ENCODE measurements at regions not wholly inside any gene's neighbourhood (a gene's known extent, or its start where the extent isn't known, plus 50 kb on each side); places are given as distances from the start of the nearest gene placed in this dataset.
"Not testable (repeated sequence)": the region's sequence is repeated elsewhere in the genome, so short reads cannot be mapped to it uniquely, and the experiment has no call there.

DNA sequence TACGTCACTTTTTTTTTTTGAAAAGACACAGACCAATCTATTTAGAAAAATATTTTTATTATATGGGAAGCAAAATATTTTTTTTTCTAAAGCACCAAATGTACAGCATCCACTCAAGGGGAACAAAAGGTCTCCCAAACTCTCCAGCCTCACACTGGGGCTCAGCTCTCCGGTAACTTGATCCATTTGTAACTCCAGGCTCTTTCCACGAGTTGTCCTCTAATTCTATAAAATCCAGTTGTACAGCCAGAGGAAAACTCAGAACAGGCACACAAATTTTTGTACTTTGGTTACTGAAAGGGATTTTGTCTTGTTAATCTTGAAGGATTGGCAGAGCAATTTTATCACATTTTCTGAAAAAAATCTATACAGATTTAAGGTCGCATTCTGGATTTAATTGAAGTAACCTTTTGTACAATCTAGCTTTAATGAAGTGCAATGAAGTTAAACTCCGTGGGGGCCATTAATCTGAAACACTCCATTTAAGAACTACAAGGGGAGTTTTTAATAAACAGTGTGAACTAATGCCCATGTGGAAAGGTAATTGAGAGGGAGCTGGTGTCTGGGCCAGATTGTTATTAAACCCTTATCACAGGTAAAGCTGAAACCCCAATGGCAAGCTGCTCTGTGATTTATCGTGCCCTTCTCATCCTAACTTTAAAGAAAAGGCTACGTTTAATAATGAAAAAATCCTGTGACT lies 161.2 kb upstream of the FRG1 start:
- no peak for DNase-seq (ENCODE audit: low read depth, low spot score)
- in situ Hi-C loops (cut with HindIII; ENCODE audit: low pct_unique_long_range_greater_than_20kb, low sequenced_read_pairs), result no loop called here

DNA sequence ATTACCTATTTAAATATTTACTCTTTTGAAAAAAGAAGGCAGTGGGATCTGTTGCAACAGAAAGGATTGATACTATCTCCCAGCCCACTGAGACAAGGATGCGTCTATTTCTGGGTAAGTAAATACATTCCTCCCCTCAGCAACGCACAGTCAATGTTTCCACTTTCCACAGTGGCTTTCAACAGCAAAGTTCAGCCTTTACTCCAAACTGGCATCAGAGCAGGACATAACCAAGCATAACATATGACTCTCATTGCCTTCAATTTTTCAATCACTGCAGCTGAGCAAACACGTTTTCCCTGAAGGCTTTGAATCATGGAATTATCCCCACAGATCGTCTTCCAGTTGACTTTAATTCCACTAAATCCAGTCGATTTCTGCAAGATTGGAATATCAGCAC lies 160.3 kb upstream of the FRG1 start:
- in situ Hi-C loops (cut with HindIII; ENCODE audit: low pct_unique_long_range_greater_than_20kb, low sequenced_read_pairs), result no loop called here
- no peak for DNase-seq (ENCODE audit: low read depth, low spot score)

DNA sequence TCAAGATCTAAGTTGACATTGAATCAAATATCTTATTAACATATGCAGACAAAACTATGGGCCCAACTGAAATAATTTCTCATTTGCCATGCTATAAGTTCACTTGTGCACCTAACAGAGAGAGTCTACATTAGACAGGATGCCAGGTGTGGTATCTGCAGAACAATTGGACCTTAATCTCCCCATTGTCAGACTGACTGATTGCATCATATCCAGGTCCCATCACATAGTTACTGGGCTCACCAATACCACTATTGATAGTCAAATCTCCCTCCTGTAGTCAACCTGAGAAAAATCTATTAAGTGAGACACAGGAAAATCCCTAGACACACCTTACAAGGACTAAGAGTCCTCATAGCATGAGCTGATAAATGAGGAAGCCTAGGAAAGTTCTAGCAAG lies 156.0 kb upstream of the FRG1 start:
- in situ Hi-C loops (cut with HindIII; ENCODE audit: low pct_unique_long_range_greater_than_20kb, low sequenced_read_pairs), result no loop called here
- no peak for DNase-seq (ENCODE audit: low read depth, low spot score)

DNA sequence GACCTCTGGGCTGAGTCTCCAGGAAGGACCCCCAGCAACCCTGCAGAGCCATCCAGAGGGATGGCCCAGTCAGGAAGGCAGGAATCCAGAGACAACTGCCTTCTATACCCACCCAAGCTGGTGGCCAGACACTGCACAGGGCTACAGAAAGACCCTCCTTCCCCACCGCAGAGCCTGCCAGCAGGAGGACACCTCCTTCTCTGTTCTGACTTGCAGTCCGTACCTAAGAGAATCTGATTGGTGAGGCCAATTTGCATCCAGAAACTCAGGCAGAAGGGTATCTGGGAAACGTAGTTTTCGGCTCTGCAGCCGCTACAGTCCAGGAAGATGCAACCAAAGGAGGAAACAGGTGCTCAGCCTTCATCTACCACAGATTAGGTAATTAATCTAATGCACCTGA lies 155.4 kb upstream of the FRG1 start:
- in situ Hi-C loops (cut with HindIII; ENCODE audit: low pct_unique_long_range_greater_than_20kb, low sequenced_read_pairs), result no loop called here
- DNase-seq (ENCODE audit: low read depth, low spot score), result no peak

DNA sequence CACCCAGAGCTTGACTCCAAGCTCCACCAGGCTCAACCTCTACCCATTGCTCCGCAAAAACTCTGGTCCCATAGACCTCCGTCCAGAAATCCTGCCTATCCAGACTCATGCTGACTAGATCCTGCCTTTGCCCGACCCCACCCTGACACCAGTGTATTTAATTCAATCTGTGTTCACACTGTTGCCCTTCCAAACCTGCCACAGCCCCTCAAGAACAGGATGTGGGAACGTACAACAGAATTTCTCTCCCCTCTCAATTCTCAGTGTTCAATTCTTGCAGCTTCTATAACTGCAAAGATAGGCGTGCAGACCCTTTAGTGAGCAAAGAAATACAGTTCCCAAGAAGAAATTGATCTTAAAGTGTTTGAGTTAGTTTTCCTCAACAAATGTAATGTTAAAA lies 154.2 kb upstream of the FRG1 start:
- in situ Hi-C loops (cut with HindIII; ENCODE audit: low pct_unique_long_range_greater_than_20kb, low sequenced_read_pairs), result no loop called here
- no peak for DNase-seq (ENCODE audit: low read depth, low spot score)

DNA sequence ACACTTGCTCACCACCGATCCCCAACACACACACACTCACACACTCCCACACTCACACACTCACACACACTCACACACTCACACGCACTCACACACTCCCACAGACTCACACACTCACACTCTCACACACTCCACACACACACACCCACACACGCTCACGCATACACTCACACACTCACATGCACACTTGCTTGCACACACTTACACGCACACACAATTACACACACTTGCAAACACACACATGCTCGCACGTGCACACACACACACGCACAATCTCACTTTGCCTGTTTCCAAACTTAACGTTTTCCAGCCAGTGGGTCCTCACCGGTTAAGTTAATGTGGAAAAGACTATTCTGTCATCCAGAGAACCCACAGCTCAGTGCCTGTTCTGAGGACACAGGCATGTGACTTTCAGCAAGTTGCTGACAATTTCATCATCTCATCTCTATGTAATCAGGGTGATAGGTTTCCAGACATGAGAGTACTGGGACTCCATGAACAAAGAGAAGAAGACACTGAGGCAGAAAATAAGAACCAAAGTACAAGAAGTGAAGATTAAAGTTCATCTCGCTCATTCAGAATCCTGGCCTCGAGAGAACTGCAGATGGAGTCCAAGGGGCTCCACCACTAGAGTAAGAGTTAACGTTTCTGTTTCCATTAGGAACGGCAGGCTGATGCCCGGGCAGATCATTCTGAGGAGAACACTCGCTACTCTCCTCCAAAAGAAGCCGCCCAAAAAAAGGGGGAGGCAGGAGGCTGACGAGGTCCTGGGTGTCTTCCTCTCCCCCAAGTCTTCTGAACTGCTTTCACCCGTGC lies 153.2 kb upstream of the FRG1 start:
- DNase-seq (ENCODE audit: low read depth, low spot score), result no peak
- in situ Hi-C loops (cut with HindIII; ENCODE audit: low pct_unique_long_range_greater_than_20kb, low sequenced_read_pairs), result no loop called here

DNA sequence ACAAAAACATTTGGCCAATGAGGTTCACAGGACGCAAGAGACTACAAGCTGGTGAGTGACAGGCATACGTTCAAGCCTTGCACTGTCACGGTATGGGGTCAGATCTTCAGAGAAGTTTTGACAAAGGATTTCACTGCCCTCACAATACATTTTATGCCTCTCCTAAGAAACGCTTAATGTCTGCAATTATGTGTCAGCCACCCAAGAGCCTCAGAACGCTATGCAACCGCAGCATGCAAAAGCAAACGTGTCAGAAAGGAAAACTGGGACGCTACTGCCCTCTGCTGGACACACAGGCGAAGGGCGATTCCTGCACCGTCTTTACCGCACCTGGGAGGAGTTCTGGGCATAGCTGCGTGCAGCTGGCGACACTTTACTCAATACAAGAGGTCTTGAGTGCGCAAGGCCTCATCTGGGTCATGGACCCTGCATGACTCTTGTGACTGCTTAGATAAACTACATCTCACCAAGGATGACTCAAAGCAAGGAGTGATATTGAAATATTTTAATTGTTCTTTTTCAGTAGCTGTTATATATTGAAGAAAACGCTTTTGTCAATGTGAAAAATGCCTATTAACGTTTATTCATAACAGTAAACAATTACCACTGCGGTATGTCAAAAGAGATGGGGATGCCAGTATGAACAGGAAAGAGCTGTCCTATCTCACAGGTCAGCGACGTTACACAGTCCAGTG lies 147.6 kb upstream of the FRG1 start:
- DNase-seq (ENCODE audit: low read depth, low spot score), result peak; percentile 86
- in situ Hi-C loops (cut with HindIII; ENCODE audit: low pct_unique_long_range_greater_than_20kb, low sequenced_read_pairs), result no loop called here

DNA sequence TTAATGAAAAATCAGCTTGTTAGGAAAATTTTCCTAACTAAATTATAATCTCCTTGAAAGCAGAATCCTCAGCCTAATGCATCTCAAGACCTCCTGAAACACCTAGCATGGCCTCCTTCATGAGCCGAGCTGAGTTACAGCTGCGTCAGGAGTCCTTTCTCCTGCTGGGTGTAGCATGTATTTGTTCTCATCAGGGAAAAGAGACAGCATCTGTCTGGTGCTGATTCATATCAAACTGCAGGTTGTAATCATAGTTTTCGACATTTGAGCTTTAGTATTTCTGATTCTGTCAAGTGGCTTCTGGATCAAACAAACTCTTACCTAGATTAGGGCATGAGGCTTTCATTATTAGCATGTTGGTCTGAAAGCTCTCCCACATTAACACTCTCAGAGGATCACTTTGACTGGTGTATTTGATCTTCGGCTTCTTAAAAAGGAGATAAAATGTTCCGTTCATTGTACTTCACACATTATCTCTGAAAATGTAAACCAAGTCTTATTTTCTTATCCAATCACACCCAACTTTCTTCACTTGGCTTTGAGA lies 140.1 kb upstream of the FRG1 start:
- in situ Hi-C loops (cut with HindIII; ENCODE audit: low pct_unique_long_range_greater_than_20kb, low sequenced_read_pairs), result no loop called here

DNA sequence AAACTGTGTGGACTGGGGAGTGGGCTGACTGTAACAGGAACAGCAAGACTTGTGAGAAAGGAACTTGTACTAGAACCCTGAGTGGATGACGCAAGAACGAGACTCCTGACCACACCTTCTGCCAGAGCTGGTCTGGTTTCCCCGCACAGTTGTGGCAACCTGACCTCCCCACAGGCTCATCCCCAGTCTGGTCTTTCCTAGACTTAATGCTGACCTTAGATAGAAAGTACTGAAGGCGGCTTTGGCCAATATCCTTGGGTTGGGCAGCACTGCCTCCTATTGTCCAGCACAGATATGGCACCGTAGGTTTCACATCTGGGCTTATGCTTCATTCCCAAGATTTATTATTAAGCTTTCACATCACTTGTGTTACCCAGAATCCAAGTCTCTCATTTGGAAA lies 137.8 kb upstream of the FRG1 start:
- peak; percentile 65 for DNase-seq (ENCODE audit: low read depth, low spot score)
- in situ Hi-C loops (cut with HindIII; ENCODE audit: low pct_unique_long_range_greater_than_20kb, low sequenced_read_pairs), result no loop called here

More for the DNA sequence above, 140.1 kb upstream of the FRG1 start:
- no peak for DNase-seq (ENCODE audit: low read depth, low spot score)

DNA sequence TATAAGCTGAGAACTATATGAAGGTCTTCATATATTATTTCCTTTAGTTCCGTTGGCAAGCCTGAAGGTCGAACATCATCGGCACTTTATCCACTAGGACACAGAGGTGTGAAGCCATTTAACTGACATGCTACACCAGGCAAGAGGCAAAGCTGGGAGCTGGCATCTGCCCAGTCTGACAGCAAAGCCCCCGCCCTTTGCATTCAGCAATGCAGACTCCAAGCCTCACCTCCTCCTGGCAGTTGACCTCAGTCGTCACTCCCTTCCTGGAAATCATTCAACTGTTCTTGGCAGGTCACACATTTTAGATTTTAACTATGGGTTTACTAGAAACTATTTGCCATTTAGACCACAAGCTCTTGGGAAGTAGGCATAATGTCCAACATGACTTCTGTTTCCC lies 135.8 kb upstream of the FRG1 start:
- DNase-seq (ENCODE audit: low read depth, low spot score), result no peak
- in situ Hi-C loops (cut with HindIII; ENCODE audit: low pct_unique_long_range_greater_than_20kb, low sequenced_read_pairs), result no loop called here

DNA sequence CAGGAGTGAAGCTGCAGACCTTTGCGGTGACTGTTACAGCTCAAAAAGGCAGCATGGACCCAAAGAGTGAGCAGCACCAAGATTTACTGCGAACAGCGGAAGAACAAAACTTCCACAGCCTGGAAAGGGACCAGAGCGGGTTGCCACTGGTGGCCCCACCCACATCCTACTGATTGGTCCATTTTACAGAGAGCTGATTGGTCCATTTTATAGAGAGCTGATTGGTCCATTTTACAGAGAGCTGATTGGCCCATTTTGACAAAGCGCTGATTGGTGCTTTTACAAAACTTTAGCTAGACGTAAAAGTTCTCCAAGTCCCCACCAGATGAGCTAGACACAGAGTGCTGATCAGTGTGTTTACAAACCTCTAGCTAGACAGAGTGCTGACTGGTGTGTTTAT lies 134.2 kb upstream of the FRG1 start:
- in situ Hi-C loops (cut with HindIII; ENCODE audit: low pct_unique_long_range_greater_than_20kb, low sequenced_read_pairs), result no loop called here

DNA sequence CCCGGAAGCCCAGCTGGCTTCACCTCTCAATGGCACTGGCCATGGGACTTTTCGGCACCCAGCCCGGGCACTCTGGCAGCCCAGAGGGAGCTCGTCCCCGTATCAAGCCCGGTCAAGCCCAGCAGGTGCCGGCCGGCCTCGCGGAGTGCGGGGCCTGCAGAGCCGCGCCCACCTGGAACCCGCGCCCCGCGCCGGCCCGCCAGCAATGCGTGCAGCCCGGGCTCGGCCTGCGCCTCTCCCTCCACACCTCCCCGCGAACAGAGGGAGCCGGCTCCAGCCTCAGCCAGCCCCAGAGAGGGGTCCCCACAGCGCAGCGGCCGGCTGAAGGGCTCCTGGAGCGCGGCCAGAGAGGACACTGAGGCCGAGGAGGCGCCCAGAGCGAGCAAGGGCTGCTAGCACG lies 133.6 kb upstream of the FRG1 start:
- DNase-seq (ENCODE audit: low read depth, low spot score), result no peak

More for the DNA sequence above, 134.2 kb upstream of the FRG1 start:
- DNase-seq (ENCODE audit: low read depth, low spot score), result no peak

DNA sequence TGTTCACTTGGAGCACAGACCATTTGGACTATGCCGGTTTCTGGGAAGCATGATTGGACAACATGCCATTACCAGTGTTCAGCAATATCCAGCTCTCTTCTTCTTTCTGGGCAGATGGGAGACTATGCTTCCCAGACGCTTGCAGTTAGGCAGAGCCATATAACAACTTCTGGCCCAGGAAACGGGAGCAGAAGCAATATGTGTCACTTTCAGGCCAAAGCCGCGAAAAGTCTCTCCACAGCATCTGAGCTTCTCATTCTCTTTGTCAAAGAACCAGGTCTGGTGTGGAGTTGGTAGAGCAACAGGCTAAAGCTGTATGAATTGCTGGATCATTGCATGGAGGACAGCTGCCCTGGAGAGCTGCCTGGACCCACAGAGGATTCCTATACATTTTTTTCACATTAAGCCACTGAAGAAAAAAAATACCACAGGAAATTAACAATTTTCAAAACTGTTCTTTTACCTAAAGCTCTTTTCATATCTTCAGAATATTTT lies 131.4 kb upstream of the FRG1 start:
- in situ Hi-C loops (cut with HindIII; ENCODE audit: low pct_unique_long_range_greater_than_20kb, low sequenced_read_pairs), result no loop called here
- DNase-seq (ENCODE audit: low read depth, low spot score), result no peak

More for the DNA sequence above, 133.6 kb upstream of the FRG1 start:
- in situ Hi-C loops (cut with HindIII; ENCODE audit: low pct_unique_long_range_greater_than_20kb, low sequenced_read_pairs), result no loop called here

DNA sequence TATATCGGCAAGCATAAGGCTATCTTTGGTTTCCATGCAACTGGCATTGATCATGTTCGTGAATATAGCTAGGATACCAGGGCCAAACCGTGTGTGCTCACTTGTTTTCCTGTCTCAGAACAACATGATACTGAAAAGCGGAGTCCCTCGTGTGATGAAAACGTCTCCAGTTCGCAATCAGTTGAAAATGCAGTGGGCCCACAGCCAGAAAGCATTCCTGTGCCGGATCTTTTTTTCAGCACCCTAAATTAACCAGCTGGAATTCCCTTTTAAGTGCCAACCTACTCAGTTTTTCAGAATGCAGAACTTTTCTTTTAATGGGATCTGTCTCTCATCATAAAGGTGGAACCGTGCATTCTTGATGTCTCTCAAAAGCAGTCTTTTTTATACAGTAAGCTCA lies 130.8 kb upstream of the FRG1 start:
- in situ Hi-C loops (cut with HindIII; ENCODE audit: low pct_unique_long_range_greater_than_20kb, low sequenced_read_pairs), result no loop called here
- DNase-seq (ENCODE audit: low read depth, low spot score), result no peak

DNA sequence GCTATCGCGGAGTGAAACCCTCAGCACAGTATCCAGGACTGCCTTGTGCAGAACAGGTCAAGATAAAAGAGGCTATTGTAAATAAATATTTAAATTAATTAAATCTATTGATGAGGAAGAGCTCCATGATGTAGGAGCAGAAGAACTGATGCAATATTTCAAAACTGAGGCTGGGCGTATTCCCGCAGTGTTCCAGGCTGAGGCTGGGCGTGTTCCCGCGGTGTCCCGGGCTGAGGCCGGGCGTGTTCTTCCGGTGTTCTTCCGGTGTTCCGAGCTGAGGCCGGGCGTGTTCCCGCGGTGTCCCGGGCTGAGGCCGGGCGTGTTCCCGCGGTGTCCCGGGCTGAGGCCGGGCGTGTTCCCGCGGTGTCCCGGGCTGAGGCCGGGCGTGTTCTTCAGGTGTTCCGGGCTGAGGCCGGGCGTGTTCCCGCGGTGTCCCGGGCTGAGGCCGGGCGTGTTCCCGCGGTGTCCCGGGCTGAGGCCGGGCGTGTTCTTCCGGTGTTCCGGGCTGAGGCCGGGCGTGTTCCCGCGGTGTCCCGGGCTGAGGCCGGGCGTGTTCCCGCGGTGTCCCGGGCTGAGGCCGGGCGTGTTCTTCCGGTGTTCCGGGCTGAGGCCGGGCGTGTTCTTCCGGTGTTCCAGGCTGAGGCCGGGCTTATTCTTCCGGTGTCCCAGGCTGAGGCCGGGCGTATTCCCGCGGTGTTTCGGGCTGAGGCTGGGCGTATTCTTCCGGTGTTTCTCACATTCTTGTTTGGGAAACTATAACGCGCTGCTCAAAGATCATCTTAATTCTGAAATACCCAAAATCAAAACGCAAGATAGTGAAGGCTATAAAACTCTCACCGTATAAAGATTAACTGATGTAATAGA lies 130.1 kb upstream of the FRG1 start:
- in situ Hi-C loops (cut with HindIII; ENCODE audit: low pct_unique_long_range_greater_than_20kb, low sequenced_read_pairs); DNase-seq (ENCODE audit: low read depth, low spot score): not testable (repeated sequence)

DNA sequence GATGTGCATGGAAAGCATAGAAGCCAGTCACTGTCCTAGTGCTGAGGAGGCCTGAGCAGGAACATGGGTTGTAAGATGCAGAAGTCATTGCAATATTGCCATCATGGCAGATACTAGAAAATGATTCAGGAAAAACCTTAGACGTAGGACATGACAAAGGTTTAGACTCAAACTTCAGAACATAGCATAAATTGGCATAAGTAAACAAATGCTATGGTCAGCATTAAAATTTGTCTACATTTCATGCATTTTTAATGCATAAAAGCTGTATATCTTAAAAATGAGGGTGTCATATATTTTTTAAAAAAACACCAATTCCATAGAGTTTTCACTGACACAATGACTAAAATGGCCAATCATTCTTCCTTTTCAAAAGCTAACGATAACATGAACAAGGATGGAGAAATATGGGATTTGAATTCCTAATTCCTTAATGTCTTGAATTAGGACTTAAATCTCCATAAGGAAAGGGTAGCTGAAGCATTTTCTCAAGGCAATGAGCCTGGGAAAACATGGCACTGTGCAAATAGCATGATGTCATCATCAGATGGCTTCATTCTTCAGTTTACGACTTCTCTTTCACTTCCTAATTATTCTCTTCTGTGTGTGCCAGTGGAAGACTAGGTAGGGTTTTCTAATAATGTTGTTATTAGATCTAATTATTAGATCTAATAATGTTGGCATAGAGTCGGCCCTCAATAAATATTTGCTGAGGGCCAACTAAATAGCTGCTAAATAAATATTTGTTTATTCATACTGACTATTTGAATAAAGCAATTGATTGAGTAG lies 125.1 kb upstream of the FRG1 start:
- DNase-seq (ENCODE audit: low read depth, low spot score), result no peak
- in situ Hi-C loops (cut with HindIII; ENCODE audit: low pct_unique_long_range_greater_than_20kb, low sequenced_read_pairs), result no loop called here

DNA sequence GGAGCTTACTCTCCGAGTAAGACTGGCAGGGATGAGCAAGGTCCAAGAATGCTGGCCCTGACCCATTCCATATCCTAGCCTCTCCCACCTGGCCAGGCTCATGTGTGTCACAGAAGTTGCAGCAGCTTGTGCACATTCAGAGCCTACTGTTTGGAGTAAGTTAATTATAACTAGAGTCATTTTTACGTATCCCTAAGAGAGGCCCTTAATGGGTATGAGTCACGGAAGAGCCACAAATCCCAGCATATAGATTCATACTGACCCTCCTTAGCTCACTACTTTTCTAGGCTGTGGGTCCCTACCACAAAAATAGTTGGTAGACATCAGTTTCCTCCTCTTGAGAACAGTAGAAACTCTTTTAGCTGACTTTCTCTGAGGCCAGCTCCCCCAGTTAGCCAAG lies 118.3 kb upstream of the FRG1 start:
- no peak for DNase-seq (ENCODE audit: low read depth, low spot score)
- in situ Hi-C loops (cut with HindIII; ENCODE audit: low pct_unique_long_range_greater_than_20kb, low sequenced_read_pairs), result no loop called here
